Spinal cord (tissue), 9 donors: ENCODE measurements at regions not wholly inside any gene's neighbourhood (a gene's known extent, or its start where the extent isn't known, plus 50 kb on each side); places are given as distances from the start of the nearest gene placed in this dataset.

Source experiments
- DNase-seq, 6 donors: peaks; one replicate each; pipeline versions ENCODE4 v3.0.0 to v3.0.0-alpha.2; 2013 to 2015; ENCODE audit warnings: low spot score in 6 of 6, low read depth in 4 of 6
- H3K27ac ChIP-seq: one replicate; pipeline ENCODE4 v1.5.1; 2013; ENCODE audit warnings: low read depth, low read length, control low read depth
- H3K27me3 ChIP-seq: one replicate; pipeline ENCODE4 v1.6.1; 2013; ENCODE audit warnings: low read length; ENCODE audit not compliant: control insufficient read depth, insufficient read depth
- H3K36me3 ChIP-seq: one replicate; pipeline ENCODE4 v1.6.1; 2013; ENCODE audit warnings: low read length; ENCODE audit not compliant: control insufficient read depth, insufficient read depth
- H3K4me1 ChIP-seq: one replicate; pipeline ENCODE4 v1.6.1; 2013; ENCODE audit warnings: low read length; ENCODE audit not compliant: control insufficient read depth, insufficient read depth
- H3K4me3 ChIP-seq: one replicate; pipeline ENCODE4 v1.5.1; 2013; ENCODE audit warnings: low read depth, low read length, control low read depth
- H3K9me3 ChIP-seq: one replicate; pipeline ENCODE4 v1.6.1; 2013; ENCODE audit warnings: low read length; ENCODE audit not compliant: control insufficient read depth, insufficient read depth
- WGBS: methylation state at CpG from one replicate; pipeline ENCODE4 v1.1.5; 2013; ENCODE audit warnings: missing lambda C conversion rate; ENCODE audit not compliant: insufficient coverage; 5-methylcytosine and 5-hydroxymethylcytosine counted together
- donor health status: healthy.

DNA sequence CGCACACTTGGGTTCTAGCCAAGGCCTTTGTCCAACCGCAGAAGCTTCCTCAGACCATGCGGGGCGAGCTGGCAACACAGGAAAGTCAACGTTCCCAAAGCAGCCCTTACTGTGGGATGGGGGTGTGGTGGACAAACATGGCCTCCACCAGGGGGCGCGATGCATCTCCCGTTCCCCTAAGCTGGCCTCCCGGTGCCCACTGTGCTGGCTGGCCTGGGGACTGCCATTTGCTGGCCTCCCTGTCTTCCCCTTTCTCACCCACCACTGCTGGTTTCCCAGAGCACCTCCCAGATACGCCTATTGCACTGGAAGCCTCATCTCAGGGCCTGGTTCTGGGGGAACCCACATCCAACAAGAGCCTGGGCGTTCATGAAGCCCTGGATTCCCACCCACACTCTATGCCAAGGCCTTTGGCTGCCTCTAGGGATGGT lies 145.3 kb downstream of the IRF8 start:
- Histone ChIP-seq H3K4me3 (no peak overlapping the region), H3K4me1 (peaks cover 39% of the 10 kb centered on the region), H3K27ac (no peak overlapping the region), H3K36me3 (no peaks in the 10 kb centered on the region), H3K9me3 (no peaks in the 10 kb centered on the region), H3K27me3 (peaks cover 13% of the 10 kb centered on the region)
- WGBS, result 32% methylated on average over 11 of the region's 11 CpGs
- peak in 1 of 6 donors; percentile 38 for DNase-seq

- Histone ChIP-seq H3K4me1 (peaks cover 31% of the 10 kb centered on the region), H3K4me3 (no peak overlapping the region), H3K9me3 (no peaks in the 10 kb centered on the region), H3K36me3 (no peaks in the 10 kb centered on the region), H3K27ac (no peak overlapping the region), H3K27me3 (peaks cover 13% of the 10 kb centered on the region)
- no peak for DNase-seq
- WGBS, result 71% methylated on average over 8 of the region's 8 CpGs
Measured at GRCh38 chr16:86044881-86045590, 146.1 kb downstream of the IRF8 start.

DNA sequence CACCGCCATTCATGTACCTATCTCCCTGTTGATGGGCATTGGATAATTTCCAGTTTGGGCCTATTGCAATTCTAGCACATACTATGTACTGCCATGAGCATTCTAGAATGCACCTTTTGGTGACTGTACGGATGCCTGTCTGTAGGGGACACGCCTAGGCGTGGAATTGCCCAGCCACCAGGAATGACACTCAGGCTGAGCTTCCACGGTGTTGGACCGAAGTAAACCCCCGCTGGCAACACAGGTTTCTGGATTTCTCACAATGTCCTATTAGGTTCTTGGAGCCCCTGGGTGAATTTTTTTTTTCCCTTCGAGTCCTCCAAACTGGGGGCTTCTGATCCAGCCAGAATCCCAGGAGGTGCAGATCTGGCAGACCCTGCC lies 146.6 kb downstream of the IRF8 start:
- no peaks in the 10 kb centered on the region for H3K36me3 ChIP-seq
- WGBS, result 98% methylated on average over 7 of the region's 8 CpGs
- DNase-seq, result no peak
- H3K4me1 ChIP-seq, result peaks cover 26% of the 10 kb centered on the region
- no peak overlapping the region for H3K4me3 ChIP-seq
- H3K27ac ChIP-seq, result no peak overlapping the region
- peaks cover 13% of the 10 kb centered on the region for H3K27me3 ChIP-seq
- H3K9me3 ChIP-seq, result no peaks in the 10 kb centered on the region

GRCh38 chr16:86046026-86046425 lies 147.1 kb downstream of the IRF8 start:
- Histone ChIP-seq H3K27ac (no peak overlapping the region), H3K36me3 (no peaks in the 10 kb centered on the region), H3K4me3 (no peak overlapping the region), H3K4me1 (peaks cover 26% of the 10 kb centered on the region), H3K9me3 (no peaks in the 10 kb centered on the region), H3K27me3 (peaks cover 15% of the 10 kb centered on the region)
- WGBS, result 63% methylated on average over 2 of the region's 6 CpGs
- DNase-seq, result no peak

GRCh38 chr16:86046667-86047270 lies 147.8 kb downstream of the IRF8 start:
- Histone ChIP-seq H3K9me3 (no peaks in the 10 kb centered on the region), H3K36me3 (no peaks in the 10 kb centered on the region), H3K4me3 (no peak overlapping the region), H3K27ac (no peak overlapping the region), H3K4me1 (peaks cover 34% of the 10 kb centered on the region), H3K27me3 (peaks cover 20% of the 10 kb centered on the region)
- no peak for DNase-seq
- 56% methylated on average over 7 of the region's 9 CpGs for WGBS

- Histone ChIP-seq H3K27me3 (peaks cover 25% of the 10 kb centered on the region), H3K4me3 (no peak overlapping the region), H3K4me1 (peaks cover 36% of the 10 kb centered on the region), H3K27ac (no peak overlapping the region), H3K36me3 (no peaks in the 10 kb centered on the region), H3K9me3 (no peaks in the 10 kb centered on the region)
- 70% methylated on average over 2 of the region's 11 CpGs for WGBS
- no peak for DNase-seq
Measured at GRCh38 chr16:86048221-86048620, 149.3 kb downstream of the IRF8 start.

- Histone ChIP-seq H3K4me3 (no peak overlapping the region), H3K9me3 (no peaks in the 10 kb centered on the region), H3K36me3 (no peaks in the 10 kb centered on the region), H3K4me1 (peaks cover 28% of the 10 kb centered on the region), H3K27ac (no peak overlapping the region), H3K27me3 (peaks cover 25% of the 10 kb centered on the region)
- WGBS, result 80% methylated on average over 6 of the region's 11 CpGs
- DNase-seq, result no peak
Measured at GRCh38 chr16:86048882-86049585, 150.1 kb downstream of the IRF8 start.

DNA sequence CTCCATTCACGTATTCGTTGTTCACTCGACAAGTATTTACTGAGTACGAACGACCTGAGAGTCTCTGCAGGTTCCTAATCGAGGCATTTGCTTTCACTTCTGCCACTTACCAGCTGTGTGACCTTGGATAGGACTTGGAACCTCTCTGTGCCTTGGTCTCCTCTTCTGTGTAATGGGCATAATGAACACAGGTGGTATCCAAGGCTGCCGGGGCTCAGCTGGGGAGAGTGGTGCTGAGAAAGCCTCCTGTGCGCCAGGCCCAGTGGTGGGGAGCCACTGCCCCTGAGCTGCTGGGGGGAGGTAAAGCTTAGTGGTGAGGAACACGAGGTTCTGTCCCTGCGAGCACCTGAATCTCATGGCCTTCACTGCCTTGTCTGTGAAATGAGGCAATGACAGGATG lies 150.7 kb downstream of the IRF8 start:
- Histone ChIP-seq H3K4me1 (peaks cover 22% of the 10 kb centered on the region), H3K9me3 (no peaks in the 10 kb centered on the region), H3K27ac (no peak overlapping the region), H3K4me3 (no peak overlapping the region), H3K36me3 (no peaks in the 10 kb centered on the region), H3K27me3 (peaks cover 25% of the 10 kb centered on the region)
- WGBS, result 90% methylated on average over 10 of the region's 10 CpGs
- no peak for DNase-seq

DNA sequence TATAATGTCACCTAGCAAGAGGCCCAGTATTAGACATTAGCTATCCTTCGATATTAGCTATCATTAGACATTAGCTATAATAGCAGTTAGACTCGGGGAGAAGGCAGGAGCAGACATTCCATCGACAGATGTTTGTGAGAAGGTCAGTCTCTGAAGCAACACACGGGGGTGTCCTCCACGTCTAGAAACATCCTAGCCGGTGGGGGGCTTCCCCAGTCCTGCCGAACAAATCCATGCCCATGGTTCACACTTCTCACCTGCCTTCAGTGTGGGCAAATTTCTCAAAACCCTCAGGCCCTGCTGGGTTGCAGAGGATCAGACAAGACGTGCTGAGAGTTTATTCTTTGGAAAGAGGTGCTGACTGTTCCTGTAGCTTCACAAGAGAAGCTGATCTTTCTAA lies 151.1 kb downstream of the IRF8 start:
- 87% methylated on average over 4 of the region's 8 CpGs for WGBS
- H3K9me3 ChIP-seq, result no peaks in the 10 kb centered on the region
- no peak for DNase-seq
- H3K27ac ChIP-seq, result no peak overlapping the region
- peaks cover 23% of the 10 kb centered on the region for H3K27me3 ChIP-seq
- H3K4me3 ChIP-seq, result no peak overlapping the region
- H3K36me3 ChIP-seq, result no peaks in the 10 kb centered on the region
- peaks cover 22% of the 10 kb centered on the region for H3K4me1 ChIP-seq
